ENCODE measurements at regions not wholly inside any gene's neighbourhood (a gene's known extent, or its start where the extent isn't known, plus 50 kb on each side); places are given as distances from the start of the nearest gene placed in this dataset.

GRCh38 chr3:178456621-178457285 lies 79.5 kb upstream of the KCNMB2 start:
- DNase-seq: no peak

GRCh38 chr3:178457511-178457910 lies 78.7 kb upstream of the KCNMB2 start:
- no peak for DNase-seq

- DNase-seq: no peak
Observed at GRCh38 chr3:178458313-178459037, 77.8 kb upstream of the KCNMB2 start.

GRCh38 chr3:178459038-178459410 lies 77.2 kb upstream of the KCNMB2 start:
- no peak for DNase-seq

GRCh38 chr3:178465260-178466180 lies 70.7 kb upstream of the KCNMB2 start:
- no peak for DNase-seq

GRCh38 chr3:178472941-178473340 lies 63.3 kb upstream of the KCNMB2 start:
- DNase-seq: no peak

GRCh38 chr3:178474526-178474925 lies 61.7 kb upstream of the KCNMB2 start:
- no peak for DNase-seq

GRCh38 chr3:178475062-178475461 lies 61.2 kb upstream of the KCNMB2 start:
- no peak for DNase-seq

- peak; percentile 17 for DNase-seq
Observed at GRCh38 chr3:178476886-178477285, 59.4 kb upstream of the KCNMB2 start.

GRCh38 chr3:178479446-178479845 lies 56.8 kb upstream of the KCNMB2 start:
- no peak for DNase-seq

- no peak for DNase-seq
Observed at GRCh38 chr3:178479860-178480259, 56.4 kb upstream of the KCNMB2 start.

- no peak for DNase-seq
Observed at GRCh38 chr3:178480274-178480673, 56.0 kb upstream of the KCNMB2 start.

- no peak for DNase-seq
Observed at GRCh38 chr3:178480795-178481194, 55.4 kb upstream of the KCNMB2 start.

GRCh38 chr3:178482981-178483380 lies 53.3 kb upstream of the KCNMB2 start:
- DNase-seq: no peak

GRCh38 chr3:178483704-178484103 lies 52.5 kb upstream of the KCNMB2 start:
- peak; percentile 37 for DNase-seq

GRCh38 chr3:178485756-178486155 lies 50.5 kb upstream of the KCNMB2 start:
- peak; percentile 81 for DNase-seq

All from HCEC 1CT (cell line).